8988T (cell line): ENCODE measurements at regions not wholly inside any gene's neighbourhood (a gene's known extent, or its start where the extent isn't known, plus 50 kb on each side); places are given as distances from the start of the nearest gene placed in this dataset.

Experiments
- DNase-seq: peaks from one replicate; pipeline ENCODE4 v3.0.0; 2011

DNA sequence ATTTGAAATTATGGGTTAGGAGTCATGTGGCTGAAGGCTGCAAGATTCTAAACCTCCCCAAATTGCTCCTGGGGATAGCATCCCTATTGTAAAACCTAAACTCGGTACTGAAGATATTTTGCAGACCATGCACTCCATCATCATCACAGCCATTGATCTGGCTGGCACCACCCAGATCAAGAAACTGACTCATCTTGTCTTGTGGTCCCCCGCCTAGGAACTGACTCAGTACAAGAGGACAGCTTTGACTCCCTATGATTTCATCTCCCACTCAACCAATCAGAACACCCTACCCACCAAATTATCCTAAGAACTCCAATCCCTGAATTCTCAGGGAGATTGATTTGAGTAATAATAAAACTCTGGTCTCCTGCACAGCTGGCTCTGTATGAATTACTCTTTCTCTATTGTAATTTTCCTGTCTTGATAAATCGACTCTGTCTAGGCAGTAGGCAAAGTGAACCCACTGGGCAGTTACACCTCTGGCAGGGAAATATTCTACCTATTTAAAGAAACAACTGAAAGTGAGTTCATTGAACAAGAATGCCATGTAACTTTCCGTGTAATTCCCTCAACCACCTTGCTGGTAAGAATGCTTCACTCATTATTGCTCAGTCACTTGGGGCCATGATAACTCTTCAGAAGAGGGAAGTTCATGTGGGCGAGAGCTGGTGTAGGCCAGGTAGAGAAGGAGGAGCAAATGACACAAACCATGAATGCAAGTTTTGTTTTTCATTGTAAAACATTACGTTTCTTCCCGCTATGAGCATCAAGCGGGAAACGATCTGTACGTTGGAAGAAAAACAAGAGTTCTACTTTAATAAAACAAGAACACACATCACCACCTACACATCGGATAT lies 602.9 kb upstream of the ARID1B start:
- no peak for DNase-seq

- no peak for DNase-seq
Observed at GRCh38 chr6:156169371-156169770, 607.8 kb upstream of the ARID1B start.

- no peak for DNase-seq
Observed at GRCh38 chr6:156167625-156168071, 609.5 kb upstream of the ARID1B start.

- DNase-seq: no peak
Observed at GRCh38 chr6:156167016-156167624, 610.1 kb upstream of the ARID1B start.

GRCh38 chr6:156166093-156166492 lies 611.1 kb upstream of the ARID1B start:
- no peak for DNase-seq

DNA sequence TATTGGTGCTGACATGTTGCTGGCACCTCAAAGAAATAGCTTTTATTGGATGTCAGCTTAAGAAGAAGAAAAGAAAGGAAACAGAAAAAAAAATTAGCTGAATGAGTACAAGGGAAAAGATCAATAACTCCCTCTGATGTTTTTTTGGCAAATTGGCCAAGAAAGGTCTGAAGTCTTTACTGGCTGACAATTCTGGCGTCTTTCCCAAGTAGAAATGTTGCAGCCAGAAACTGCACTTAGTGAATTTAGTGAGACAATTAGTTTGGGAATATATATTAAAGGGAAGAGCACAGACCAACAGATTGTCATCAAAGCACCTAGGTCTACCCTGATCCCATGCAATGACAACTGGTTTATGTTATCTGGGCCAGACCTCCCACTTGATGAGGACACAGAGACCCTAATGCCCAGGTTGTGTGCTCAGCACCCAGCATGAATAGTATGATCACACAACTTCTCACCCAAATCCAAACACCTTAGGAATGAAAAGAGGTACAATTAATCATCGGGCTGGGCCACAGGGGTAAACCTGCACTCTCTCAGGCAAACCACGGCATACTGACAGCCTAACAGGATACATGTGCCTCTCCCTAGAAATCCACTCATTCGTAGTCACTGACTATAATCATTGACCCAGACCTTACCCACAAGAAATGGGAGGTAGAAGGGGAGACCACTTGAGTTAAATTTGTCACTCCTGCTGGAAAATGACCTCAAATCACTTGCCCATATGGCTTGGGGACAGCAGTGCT lies 612.3 kb upstream of the ARID1B start:
- no peak for DNase-seq

GRCh38 chr6:156163311-156163710 lies 613.9 kb upstream of the ARID1B start:
- DNase-seq: no peak

- DNase-seq: no peak
Observed at GRCh38 chr6:156161471-156161870, 615.7 kb upstream of the ARID1B start.

DNA sequence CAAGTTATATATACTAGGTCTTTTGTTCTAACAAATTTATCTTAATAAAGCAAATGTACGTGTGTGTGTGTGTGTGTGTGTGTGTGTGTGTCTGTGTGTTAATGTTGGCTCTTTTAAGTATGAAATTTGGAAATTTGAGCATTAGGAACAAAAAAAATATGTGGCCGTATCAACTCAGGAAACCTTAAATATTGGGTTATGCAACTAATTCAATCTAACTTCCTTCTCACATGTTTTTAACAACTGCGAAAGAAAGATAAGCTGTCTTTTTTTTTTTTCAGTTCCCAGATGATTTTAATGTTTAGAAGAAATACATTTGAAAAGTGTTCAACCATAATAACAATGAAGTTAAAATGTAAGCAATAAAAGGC lies 616.4 kb upstream of the ARID1B start:
- no peak for DNase-seq

DNA sequence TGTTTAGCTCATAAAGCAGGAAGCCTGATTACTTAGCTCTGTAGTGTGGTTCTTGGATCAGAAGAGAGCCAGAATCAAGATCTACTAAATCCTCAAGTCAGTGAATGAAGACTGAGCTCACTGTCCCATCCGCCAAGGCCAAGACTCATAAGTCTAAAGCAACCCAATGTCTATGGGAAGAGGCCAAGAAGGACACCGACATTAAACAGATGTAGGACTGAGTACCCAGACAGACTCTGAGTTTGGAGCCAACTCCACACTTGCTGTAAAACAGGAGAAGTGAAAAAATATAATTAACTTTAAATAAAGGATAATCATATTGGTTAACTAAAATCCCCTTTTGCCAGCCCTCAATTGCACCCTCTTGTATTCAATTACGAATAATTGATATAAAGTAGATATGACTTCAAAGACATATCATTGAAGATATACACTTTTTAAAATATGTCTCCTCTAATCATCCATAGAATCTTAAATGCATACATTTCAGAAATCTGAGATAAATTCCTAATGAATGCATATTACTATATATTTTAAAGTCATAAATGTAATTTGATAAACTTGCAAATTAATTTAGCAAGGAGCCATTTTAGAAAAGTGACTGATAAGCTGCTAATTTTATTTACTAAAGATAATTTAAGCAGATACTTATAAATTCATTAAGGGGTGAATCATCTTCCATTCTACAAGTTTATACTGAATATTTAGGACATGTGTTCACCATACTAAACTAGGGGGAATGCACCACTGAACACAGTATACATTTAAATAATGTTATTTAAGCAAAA lies 617.0 kb upstream of the ARID1B start:
- DNase-seq: no peak

GRCh38 chr6:156154896-156155295 lies 622.3 kb upstream of the ARID1B start:
- DNase-seq: no peak

DNA sequence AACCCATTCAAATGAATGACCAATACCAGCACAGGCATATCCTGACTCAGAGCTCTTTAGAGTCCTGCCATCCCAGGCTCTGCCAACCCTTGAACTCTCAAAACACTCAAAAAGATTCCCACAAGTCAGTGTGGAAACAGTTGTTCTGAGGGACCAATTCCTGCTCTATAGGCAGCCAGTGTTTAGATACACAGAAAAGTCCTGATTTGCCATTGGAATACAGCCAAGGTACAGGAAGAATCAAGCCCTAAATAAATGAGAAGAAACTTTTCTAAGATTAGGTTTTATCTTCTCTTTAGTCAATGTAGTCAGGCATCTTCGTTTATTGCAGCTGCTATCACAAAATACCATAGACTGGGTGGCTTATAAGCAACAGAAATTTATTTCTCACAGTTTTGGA lies 626.8 kb upstream of the ARID1B start:
- no peak for DNase-seq

DNA sequence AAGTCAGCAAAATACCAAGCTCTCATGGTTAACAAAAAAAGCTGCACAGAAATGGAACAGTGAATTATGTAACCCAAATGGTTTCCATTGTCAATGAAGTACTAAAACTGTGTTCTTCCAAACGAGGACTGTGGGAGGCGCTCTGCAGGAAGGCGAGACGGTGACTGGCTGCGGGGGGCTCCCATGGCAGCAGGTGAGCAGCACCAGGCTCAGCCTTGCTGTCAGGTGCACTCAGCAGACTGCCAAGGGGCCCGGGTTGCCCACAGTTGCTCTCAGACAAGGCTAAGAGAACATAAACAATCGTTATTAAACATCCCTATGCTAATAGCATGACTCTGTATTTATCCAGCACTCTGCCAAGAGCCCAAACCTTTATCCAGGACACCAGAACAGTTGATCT lies 630.3 kb upstream of the ARID1B start:
- no peak for DNase-seq

GRCh38 chr6:156131221-156131903 lies 645.8 kb upstream of the ARID1B start:
- DNase-seq: no peak

GRCh38 chr6:156126535-156126934 lies 650.6 kb upstream of the ARID1B start:
- DNase-seq: no peak

DNA sequence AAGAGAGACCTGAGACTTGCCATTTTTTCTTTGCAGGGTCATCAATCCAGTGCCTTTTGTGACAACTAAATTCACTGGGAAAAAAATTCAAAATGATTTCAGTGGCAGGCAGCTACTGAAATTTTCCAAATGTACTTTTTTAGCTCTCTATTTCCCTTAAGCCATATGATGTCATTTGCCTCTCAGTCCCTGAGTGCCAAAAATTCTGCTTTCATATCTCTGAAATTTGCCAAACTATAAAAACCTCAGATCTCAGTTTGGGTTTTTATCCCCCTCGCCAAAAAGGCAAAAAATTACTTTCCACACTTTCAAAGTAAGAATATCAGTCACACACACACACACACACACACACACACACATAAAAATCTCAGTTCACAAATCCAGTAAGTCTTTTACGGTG lies 651.3 kb upstream of the ARID1B start:
- DNase-seq: no peak

GRCh38 chr6:156123731-156124130 lies 653.4 kb upstream of the ARID1B start:
- no peak for DNase-seq

GRCh38 chr6:156121973-156122372 lies 655.2 kb upstream of the ARID1B start:
- DNase-seq: no peak

DNA sequence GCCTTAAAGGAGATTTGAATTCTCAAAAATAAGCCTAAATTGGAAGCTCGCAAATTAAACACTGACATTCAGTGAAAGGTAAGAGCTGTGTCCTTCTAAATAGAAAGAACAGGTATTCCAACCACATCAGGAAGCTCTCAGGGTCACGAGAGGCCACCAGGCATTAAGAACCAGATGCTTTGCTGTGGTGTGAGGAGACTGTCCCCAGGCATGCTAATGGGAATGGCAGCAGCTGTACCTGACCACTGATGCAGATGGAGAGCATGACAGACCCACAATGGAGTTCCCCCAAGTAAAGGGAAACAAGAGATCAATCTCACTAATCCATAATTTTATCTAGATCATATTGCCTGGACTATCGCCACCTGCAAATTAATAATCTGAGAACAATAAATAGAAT lies 658.9 kb upstream of the NOX3 start:
- DNase-seq: no peak

DNA sequence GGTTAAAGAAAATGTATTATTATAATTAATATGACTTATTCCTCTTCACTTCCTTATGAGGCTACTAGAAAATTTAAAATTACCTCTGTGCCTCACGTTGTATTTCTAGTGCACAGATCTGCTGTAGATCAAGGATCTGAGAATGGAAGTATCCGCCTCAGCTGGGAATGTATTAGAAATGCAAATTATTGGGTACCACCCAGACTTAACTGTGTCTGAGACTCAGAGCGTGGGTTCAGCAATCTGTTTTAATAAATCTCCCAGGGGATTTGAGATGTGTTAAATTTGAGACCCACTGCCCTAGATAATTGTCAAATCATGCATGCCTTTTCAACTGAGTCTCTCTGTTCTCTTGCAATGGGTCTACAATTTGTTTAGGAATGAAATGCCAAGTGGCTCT lies 658.0 kb upstream of the NOX3 start:
- DNase-seq: no peak

DNA sequence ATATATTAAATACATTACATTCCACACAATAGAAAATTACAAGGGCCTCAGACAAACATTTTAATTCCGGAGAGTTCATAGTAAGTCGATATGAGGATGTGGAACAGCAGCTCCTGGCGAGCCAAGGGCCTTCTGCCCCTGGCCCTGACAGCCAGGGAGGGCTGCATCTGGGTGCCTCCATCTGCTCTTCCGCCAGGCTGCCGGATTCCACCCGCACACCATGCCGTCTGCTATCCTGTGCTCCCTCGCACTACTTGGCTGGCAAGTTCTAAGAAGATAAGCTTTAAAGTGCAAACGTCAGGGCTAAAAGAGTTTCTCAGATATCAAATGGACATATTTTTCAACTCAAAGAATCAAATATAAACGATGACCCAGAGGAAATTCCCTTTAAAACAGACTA lies 656.3 kb upstream of the NOX3 start:
- no peak for DNase-seq

DNA sequence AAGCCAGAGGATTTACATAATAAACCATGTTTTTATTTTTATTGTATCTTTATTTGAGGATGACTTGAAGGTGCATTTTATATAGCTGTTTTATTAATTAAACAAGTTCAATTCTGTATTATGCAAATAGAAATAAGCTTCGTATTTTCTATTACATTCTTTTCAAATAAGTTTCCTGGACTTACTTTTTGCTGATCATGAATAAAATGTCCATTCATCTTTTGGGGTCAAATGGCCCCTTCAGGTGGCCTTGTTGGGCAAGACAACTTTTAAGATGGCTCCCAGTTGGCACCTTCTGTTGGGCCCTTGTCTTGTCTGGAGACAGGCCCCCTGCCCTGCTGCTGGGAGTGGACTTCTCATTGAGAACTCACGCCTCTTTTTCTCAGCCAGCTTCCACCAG lies 654.6 kb upstream of the NOX3 start:
- no peak for DNase-seq

DNA sequence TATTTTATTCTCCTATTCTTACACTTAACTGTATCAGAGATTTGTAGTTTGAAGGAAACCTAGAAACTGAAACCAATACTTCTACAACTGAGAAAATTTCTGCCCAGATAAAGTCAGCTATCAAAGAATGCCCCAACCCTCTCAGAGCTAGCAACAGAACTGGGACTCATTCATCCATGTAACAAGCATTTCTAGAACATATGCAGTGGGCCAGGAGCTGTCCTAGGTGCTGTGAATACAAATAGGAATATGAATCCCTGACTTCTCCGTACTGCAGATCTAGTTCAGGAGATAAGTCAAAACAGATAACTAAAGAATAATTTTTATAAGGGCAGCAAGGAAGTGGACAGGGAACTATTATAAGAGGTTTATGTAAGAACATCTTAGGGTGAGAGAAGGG lies 654.1 kb upstream of the NOX3 start:
- DNase-seq: no peak
